Adipose tissue (tissue), 3 donors: ENCODE measurements at regions not wholly inside any gene's neighbourhood (a gene's known extent, or its start where the extent isn't known, plus 50 kb on each side); places are given as distances from the start of the nearest gene placed in this dataset.

ENCODE experiments used
- H3K27ac ChIP-seq: one replicate; pipeline ENCODE4 v1.5.1; 2013; ENCODE audit warnings: low read depth, low read length
- WGBS, 3 donors: extraction: QIAGEN DNeasy Blood & Tissue Kit; methylation state at CpG; one replicate each; pipeline ENCODE4 v1.1.7; 2013; 5-methylcytosine and 5-hydroxymethylcytosine counted together
- donor health status: healthy with polysubstance abuse.
- donor health status: Bipolar disorder and iron deficiency.
- donor health status: healthy.

DNA sequence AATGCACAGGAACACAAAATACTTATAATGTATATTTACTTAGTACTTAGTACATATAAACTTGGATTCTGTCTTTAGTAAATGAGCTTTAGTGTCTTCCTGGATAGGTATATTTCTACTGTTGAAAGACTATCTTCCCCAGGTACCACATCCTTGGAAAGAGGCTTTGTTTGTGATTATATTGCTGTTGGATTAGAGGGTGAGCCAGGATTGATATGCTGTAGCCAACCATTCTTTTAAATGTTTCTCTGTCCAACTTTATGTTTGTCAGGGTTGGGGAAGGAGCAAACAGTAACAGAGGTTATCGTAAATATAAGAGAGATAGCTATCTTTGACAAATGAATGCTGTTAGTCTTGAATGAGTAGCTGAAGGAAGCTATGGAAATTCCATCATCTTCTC lies 213.2 kb downstream of the SPRY1 start:
- WGBS, 3 donors: 24 to 87% (median 85%) methylated on average over 1 of the region's 1 CpG

DNA sequence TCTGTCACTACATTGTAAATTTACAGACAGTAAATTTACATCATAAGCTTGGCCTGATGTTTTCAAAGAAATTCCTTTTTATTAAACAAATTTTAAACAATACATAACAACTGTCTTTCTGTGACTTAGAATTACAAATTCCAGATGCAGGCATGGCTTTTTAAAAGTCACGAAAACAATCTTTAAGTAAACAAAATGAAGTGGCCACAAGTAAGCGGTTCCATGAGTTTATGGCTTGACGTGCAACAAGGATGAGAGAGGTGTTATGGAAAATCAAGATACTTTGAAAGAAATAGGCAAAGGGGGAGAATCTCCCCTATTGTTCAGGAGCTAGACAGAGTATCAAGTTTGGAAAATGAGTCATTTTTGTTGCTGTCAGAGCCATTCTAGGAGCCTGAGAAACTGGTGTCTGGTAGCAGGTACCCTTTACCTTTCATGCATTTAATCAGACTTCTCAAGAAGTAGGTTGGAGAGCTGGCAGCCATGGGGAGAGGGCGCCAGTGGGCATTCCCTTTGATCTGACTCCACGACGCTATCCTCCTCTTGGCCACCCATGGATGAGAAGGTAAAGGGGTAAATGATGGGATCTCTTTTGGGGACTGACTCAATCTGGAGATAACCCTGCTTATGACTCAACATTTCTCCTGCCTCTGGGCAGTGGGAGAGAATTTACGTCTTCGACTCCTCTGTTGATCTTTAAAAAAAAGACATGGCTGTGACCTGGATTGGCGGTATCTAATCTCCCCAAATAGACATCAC lies 217.2 kb downstream of the SPRY1 start:
- no peak overlapping the region for H3K27ac ChIP-seq

More for the DNA sequence above, 213.2 kb downstream of the SPRY1 start:
- H3K27ac ChIP-seq: no peak overlapping the region

DNA sequence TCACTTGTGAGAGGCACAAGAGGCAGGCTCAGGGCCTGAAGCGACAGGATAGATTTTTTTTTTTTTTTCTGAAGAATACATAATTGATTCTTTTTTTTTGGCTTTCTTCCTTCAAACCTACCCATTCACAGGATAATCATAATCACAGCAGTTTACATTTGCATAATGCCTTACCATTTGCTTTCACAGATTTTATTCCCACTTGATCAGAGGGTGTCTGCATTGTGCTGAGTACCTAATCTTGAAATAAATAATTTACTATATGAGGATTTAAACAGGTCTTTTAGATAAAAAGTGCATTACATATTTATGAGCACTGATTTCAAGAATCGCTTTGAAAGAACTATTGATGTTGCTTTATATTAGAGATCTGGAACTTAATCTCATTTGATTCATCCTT lies 219.3 kb downstream of the SPRY1 start:
- no peak overlapping the region for H3K27ac ChIP-seq
- 90 to 92% (median 91%) methylated on average over 2 of the region's 2 CpGs for WGBS, 3 donors

More for the DNA sequence above, 217.2 kb downstream of the SPRY1 start:
- WGBS, 3 donors: 94 to 98% (median 96%) methylated on average over 9 of the region's 9 CpGs

DNA sequence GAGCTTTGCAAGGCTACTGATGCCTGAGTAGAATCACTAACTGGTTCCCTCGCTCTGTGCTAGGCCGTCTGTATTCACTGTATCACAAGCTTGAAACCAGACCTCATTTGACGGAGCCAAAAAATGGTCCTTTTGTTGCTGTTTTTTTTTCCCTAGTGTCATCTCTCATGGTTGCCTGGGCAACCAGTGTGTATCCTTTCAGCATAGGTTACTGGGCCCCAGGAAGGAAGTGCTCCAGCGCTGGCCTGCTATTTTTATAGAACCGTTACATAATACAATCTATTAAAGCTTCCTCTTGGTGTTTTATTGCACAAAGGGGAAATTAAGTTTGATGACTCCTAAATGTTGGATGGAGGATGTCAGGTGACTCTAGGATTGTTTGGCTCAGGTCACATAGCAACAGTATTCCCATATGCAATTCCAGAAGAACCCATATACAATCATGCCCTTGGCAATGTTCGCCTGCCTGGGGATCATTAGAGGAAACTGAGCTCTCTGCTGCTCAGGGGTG lies 220.4 kb downstream of the SPRY1 start:
- no peak overlapping the region for H3K27ac ChIP-seq
- 17 to 68% (median 21%) methylated on average over 6 of the region's 6 CpGs for WGBS, 3 donors

DNA sequence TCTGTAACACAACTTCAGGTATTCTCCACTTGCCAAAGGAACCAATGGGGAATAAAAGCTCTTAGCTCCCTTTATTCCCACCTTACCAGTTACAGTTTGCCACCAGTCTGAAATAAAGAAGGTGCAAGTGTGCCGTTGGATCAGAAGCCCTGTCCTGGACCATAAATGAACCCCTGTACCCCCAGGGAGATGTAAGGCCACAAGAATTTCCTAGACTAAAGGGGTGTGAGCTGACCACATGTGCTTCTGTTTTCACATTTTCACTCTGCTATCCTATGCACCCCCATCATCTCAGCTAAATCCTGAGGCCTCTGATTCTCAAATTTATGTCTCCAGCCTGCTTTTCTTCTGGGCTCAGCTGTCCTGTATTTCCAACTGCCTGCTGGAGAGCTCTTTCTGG lies 221.2 kb downstream of the SPRY1 start:
- 92 to 96% (median 92%) methylated on average over 1 of the region's 1 CpG for WGBS, 3 donors

DNA sequence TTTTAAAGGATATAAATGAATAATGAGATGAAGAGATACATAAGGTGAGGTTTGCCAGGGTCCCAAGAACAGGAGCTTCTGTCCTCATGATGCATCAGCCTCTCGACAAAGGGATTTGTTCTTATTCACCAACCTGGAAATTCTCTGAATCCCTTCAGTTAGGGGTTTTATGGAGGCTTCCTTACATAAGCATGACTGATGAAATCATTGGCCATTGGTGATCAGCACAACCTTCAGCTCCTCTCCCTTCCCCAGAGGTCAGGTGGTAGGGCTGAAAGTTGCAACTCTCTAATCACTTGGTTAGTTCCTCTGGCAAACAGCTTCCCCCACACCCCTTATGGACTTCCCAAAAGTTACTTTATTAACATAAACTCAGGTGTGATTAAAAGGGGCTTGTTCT lies 222.0 kb downstream of the SPRY1 start:
- H3K27ac ChIP-seq: no peak overlapping the region
- 87 to 100% (median 93%) methylated on average over 1 of the region's 1 CpG for WGBS, 3 donors

More for the DNA sequence above, 221.2 kb downstream of the SPRY1 start:
- no peak overlapping the region for H3K27ac ChIP-seq

DNA sequence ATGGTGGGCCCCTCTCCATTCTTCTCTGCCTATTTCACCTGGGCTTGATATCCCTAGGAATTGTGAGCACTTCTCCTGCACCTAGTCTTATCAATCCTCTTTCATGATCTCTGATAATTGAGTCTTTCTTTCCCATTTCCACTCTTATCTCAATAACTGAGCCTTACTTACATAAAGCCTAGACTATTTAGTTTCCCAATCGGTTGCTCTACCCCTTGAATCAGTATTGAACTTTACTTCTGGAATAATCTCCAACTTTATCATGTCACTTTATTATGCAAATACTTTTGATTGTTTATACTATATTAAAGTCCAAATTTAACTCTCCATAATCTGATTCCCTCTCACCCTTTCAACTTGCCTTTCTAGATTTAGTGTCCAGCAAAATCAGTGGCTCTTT lies 222.7 kb downstream of the SPRY1 start:
- H3K27ac ChIP-seq: no peak overlapping the region
- WGBS, 3 donors: 39 to 95% (median 88%) methylated on average over 1 of the region's 1 CpG

DNA sequence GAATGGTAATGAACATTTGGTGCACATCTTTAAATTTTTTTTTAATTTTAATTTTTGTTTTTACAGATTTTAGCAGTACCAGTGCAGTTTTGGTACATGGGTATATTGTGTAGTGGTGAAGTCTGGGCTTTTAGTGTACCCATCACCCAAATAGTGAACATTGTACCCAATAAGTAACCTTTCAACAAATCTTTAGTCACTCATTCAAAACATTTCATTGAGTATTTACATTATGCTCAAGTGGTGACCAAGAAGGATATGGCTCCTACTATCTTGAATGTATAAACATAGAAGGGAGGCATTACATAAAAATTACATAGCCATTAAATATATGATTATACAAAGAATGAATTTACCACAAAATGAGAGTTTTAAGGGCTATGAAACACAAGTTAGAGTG lies 223.3 kb downstream of the SPRY1 start:
- no peak overlapping the region for H3K27ac ChIP-seq

DNA sequence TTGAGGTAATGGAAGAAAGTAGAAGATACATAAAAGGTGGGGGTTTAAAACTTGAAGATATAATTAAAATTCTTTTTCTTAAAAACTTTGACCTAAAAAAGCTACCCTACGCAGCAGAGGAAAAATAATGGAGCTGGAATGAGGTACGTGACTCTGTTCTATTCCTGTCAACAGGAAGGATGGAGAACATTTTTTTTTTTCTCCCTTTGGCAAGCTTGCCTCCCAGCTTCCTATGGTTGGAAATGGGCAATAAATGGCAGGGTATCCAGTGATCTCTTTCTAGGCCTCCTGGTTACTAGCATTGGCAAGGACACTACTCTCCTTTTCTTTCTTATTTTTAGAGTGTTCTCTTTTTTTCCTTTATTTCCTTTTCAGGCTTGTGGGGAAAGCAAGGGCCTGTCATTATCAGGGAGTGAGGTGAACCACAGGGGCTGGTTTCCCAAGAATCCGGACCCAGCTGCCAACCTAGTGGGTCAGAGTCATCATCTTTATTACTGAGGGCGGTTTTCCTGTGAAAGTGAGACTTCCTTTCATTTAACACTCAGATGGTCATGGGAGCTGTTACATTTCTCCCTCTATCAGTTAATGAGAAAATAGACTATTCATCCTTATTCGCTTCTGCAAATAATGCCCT lies 224.6 kb downstream of the SPRY1 start:
- WGBS, 3 donors: 28 to 79% (median 32%) methylated on average over 5 of the region's 5 CpGs
- H3K27ac ChIP-seq: no peak overlapping the region

DNA sequence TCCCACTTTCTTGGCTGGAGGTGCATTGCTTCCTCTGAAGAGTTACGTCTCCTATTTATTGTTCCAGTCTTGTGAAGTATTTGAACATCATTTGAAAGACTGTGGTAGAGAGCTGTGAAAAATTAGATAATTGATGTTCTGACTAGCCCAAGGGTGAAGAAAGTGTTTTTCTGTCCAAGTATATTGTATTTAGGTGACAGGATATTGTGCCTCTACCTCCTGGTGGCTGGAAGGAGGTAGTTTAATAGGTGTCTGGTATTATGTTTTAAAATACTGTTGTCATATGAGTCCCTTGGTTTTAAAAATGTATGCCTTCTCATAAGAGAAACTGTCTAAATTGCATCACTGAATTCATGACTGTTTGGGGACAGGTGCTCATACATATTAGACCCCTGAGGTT lies 226.0 kb downstream of the SPRY1 start:
- no peak overlapping the region for H3K27ac ChIP-seq
- 82 to 95% (median 84%) methylated on average over 1 of the region's 1 CpG for WGBS, 3 donors

DNA sequence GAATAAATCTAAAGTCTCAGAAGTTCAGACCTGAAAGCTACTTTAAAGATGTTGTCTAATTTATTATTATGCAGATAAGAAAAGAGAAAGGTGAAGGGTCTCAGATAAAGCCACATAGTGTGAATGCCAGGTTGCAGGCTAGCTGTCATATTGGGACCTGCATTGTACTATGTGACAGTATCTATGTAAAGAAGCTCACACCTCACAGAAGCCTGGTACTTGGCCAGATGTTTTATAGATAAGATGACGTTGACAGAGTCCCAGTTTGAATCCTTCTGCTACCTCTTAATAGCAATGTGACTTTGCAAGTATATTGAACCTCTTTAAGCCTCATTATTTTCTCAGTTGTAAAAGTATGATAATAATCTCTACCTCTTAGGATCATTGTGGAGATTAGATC lies 227.0 kb downstream of the SPRY1 start:
- 38 to 65% (median 51%) methylated on average over 1 of the region's 1 CpG for WGBS, 3 donors
- H3K27ac ChIP-seq: no peak overlapping the region

DNA sequence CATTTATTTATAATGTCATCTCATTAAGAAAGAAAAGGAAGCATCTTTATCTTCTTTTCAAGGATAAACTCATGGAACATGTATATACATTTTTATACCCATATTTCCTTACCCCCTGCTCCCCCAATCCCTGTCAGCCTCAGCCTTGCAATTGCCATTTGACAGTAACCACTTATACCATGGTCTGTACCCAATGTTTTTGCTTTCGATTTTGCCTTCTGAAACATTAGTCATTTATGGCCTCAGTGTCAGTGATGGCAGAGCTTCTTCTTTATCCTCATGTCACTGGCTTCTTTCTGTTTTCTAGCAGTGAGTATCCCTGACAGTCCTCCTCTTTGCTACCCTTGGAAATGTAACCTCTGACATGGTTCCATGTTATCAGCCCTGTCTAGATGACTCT lies 228.4 kb downstream of the SPRY1 start:
- 70 to 84% (median 77%) methylated on average over 1 of the region's 1 CpG for WGBS, 3 donors

DNA sequence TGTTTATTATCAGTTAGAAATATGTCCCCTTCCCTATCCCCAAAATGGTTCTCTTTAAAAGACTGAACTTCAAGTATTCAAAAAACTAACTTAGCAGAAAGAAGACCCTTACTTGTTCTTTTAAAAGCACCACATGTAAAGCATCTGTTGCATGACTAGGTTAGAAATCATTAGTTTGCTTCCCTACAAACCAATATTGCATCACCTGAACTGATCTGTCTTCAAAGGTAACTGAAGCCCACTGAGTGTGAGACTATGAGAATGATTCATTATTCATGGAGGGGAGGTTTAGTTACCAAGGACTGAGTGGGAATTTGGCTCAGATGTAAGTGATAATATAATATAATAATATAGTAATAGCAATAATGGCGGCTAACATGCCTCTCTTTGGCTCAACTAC lies 231.7 kb downstream of the SPRY1 start:
- no peak overlapping the region for H3K27ac ChIP-seq
- WGBS, 3 donors: 95 to 98% (median 97%) methylated on average over 1 of the region's 1 CpG

More for the DNA sequence above, 228.4 kb downstream of the SPRY1 start:
- H3K27ac ChIP-seq: no peak overlapping the region

DNA sequence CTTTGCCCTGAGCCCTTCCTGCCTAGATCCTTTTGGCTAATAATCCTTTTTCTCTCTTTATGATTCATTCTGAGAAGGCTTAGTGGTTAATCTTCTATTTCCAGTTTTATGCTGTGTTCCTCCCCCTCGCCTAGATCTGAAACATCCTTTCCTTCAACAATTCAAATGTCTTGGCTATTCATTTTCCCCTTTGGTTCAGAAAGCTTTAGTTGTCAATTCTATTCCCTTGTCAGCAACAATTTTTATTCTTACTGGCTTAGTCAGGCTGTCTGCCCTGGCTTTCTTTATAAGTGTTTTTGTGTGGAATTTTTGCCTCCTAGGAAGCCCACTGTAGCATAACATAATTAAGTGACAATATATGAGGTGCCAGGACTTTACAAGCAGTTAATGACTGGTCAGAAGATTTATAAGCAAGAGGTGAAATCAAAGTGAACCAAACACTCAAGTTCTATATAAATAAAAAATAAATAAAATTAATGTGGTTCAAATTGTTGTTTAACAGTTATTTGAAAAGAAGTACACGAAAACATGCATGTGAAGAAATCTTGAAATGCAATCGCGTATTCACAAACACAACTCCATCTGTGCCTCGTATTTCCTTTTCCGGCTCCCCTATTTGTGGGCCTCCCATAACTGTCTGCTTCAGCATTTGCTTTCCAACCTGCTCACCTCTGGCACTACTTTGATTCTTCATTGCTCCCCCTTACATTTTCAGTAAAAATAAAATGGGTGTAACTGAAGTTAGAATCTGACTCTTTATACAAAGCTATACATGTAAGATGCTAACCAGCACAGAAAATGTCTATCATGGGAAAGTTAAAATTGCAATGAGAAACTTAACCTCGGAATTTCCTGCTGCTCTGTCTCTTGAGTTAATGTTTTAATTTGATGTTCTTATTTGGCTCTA lies 235.4 kb downstream of the SPRY1 start:
- WGBS, 3 donors: 50 to 75% (median 61%) methylated on average over 7 of the region's 7 CpGs

DNA sequence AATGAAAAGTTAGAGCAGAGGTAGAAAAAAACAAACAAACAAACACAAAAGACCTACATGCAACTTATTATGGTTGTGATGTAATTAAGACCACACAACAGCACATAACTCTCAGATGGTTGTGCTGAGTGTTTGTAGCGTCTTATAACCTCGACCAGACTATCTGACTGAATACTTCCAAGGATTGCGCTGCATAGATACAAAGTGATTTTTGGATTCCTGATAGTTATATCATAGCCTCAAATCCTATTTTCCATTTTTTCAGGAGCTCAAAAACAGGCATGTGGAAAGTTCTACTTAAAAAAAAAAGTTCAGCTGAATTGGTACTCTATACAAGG lies 236.1 kb downstream of the SPRY1 start:
- no peak overlapping the region for H3K27ac ChIP-seq
- 88 to 94% (median 93%) methylated on average over 3 of the region's 3 CpGs for WGBS, 3 donors

More for the DNA sequence above, 235.4 kb downstream of the SPRY1 start:
- no peak overlapping the region for H3K27ac ChIP-seq

DNA sequence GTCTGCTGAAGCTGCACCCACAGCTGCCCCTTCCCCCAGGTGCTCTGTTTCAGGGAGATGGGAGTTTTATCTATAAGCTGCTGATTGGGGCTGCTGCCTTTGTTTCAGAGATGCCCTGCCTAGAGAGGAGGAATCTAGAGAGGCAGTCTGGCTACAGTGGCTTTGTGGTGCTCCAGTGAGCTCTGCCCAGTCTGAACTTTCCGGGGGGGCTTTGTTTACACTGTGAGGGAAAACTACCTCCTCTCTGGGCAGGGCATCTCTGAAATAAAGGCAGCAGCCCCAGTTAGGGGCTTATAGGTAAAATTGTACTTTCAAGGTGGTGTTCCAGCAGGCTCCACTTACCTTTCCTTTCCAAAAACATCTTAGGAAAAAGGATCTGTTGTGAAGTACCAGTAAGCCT lies 242.2 kb downstream of the SPRY1 start:
- no peak overlapping the region for H3K27ac ChIP-seq
- 37 to 89% (median 86%) methylated on average over 1 of the region's 1 CpG for WGBS, 3 donors

DNA sequence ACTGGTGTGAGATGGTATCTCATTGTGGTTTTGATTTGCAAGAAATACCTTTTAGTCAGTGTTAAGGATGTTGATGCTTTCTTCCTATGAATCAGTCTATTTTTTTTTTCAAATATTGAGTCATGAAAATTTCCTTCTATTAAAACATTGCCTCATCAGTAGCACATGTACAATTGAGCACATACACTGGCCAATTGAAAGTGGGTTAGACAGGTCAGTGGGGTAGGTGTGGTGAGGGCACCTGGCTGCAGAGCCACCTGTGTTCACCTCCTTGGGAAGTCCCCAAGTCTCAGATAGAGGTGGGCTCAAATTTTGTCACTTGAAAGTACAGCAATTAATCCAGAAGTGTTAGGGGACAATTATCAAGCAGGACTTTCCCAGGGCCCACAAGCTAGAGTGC lies 243.7 kb downstream of the SPRY1 start:
- no peak overlapping the region for H3K27ac ChIP-seq

DNA sequence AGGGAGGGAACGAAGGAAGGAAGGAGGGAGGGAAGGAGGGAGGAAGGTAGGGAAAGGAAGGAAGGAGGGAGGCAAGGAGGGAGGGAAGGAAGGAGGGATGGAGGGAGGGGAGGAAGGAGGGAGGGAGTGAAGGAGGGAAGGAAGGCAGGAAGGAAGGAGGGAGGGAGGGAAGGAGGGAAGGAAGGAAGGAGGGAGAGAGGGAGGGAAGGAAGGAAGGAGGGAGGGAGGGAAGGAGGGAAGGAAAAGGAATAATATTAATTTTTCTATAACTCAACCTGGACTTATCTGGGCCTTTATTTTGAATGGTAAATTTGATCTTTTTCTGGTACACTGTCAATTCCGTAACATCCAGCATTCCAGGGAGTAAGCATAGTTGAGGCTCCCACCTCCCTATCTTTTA lies 244.2 kb downstream of the SPRY1 start:
- WGBS, 3 donors: 84 to 100% (median 88%) methylated on average over 2 of the region's 2 CpGs
- no peak overlapping the region for H3K27ac ChIP-seq

DNA sequence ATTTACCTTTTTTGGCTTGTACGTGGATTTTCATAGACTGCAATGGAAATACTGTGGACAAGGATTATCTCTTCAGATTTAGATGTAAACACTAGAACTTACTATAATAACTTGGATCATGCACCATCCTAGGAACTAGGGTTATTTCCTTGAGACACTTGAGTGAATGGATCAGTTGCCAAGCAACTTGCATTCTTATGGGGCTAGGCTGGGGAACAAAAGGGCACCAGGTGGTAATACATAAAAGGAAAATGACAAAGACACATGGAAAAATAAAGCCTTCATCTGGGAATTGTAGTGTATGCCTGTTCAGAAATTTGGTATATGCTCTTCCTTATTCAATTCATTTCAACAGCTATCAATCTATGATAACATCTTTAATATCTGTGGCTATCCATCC lies 247.1 kb downstream of the SPRY1 start:
- no peak overlapping the region for H3K27ac ChIP-seq
- 86 to 95% (median 93%) methylated on average over 1 of the region's 1 CpG for WGBS, 3 donors
